Renal pelvis (tissue), 1 donor: ENCODE measurements at regions not wholly inside any gene's neighbourhood (a gene's known extent, or its start where the extent isn't known, plus 50 kb on each side); places are given as distances from the start of the nearest gene placed in this dataset.
"Not testable (repeated sequence)": the region's sequence is repeated elsewhere in the genome, so short reads cannot be mapped to it uniquely, and the experiment has no call there.

Experiments
- DNase-seq: peaks from one replicate; pipeline ENCODE4 v3.0.0-alpha.2; 2013

DNA sequence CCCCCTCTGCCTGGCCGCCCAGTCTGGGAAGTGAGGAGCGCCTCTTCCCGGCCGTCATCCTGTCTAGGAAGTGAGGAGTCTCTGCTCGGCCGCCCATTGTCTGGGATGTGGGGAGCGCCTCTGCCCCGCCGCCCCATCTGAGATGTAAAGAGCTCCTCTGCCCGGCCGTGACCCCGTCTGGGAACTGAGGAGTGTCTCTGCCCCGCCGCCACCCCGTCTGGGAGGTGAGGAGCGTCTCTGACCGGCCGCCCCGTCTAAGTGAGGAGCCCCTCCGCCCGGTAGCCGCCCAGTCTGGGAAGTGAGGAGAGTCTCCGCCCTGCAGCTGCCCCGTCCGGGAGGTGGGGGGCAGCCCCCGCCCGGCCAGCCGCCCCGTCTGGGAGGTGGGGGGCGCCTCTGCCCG lies 228.9 kb downstream of the RPIA start:
- not testable (repeated sequence) for DNase-seq

DNA sequence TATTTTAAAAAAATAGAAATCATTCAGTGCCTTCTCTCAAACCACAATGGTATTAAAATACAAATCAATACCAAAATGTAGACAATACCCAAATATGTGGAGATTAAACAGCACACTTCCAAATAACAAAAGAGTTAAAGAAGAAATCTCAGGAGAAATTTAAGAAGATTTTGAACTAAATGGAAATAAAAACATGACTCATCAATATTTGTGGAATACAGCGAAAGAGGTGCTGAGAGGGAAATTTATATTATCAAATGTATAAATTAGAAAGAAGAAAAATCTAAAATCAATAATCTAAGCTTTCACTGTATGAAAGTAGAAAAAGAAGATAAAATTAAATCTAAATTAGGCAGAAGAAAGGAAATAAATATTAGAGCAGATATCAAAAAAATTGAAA lies 233.1 kb downstream of the RPIA start:
- DNase-seq: no peak

DNA sequence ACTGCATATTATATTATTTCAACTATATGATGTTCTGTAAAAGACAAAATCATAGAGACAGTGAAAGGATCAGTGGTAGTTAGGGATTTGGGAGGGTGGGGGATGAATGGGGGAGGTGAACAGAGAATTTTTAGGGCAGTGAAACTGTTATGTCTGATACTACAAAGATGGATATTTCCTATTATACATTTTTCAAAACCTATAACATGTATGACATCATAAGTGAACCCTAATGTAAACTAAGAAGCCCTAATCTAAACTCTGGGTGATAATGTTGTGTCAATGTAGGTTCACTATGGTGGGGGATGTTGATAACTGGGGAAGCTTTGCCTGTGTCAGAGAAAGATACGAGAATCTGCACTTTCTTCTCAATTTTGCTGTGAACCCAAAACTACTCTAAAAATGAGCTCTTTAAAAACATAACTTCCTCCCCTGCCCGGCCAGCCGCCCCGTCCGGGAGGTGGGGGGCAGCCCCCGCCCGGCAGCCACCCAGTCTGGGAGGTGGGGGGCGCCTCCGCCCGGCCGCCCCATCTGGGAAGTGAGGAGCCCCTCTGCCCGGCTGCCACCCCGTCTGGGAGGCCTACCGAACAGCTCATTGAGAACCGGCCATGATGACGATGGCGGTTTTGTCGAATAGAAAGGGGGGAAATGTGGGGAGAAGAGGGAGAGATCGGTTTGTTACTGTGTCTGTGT lies 234.4 kb downstream of the RPIA start:
- no peak for DNase-seq

DNA sequence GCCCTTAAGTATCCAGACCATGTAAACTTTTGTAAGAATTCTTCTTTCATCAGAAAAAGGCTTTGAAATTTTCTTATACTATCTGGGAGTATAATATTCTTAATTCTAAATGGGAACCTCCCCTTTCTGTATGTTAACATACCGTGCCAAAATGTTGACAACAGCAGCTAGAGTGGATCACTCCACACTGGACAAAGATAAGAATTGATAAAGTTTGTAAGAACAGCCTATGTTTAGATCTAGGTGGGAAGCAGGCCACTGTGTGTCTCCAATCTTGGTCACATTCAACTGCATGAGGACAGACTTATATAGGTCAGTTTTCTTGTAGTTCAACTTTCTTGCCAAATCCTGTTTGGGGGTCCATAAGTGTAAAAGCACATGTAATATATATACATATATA lies 235.7 kb downstream of the RPIA start:
- no peak for DNase-seq

DNA sequence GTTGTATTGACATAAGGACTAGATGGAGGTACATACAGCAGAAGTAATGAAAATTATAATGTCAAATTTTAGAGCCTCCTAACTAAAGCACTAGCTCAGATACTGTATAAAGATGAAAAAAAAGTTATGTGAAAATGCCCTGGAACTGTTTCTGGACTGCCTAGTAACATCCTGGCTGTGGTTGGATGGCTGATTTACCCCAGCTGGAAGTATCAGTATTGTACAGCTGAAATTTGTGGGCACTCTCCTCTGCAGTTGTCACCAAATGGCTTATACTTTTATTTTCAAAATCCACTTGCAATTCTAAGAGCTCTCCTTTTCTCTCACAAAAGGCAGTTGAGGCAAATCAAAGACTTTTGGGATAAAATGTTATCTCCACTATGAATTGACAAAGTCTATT lies 239.2 kb downstream of the RPIA start:
- no peak for DNase-seq

DNA sequence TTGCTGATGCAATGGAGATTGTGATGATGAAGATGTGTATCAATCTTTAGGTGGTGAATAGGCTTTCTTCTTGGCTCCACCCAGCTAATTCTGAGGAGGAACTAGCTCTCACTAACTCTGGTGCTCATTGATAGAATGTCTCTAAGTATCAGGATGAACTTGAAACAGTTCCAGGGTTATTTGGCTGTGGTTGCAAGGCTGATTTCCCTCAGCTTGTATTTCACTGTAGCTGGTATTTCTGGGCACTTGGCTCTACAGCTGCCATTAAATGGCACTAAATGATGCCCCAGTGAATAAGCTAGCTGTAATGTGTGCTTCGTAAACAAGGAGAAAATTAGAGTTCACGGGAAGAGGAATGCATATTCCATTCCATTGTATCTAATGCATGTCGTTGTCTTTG lies 241.2 kb downstream of the RPIA start:
- DNase-seq: no peak

DNA sequence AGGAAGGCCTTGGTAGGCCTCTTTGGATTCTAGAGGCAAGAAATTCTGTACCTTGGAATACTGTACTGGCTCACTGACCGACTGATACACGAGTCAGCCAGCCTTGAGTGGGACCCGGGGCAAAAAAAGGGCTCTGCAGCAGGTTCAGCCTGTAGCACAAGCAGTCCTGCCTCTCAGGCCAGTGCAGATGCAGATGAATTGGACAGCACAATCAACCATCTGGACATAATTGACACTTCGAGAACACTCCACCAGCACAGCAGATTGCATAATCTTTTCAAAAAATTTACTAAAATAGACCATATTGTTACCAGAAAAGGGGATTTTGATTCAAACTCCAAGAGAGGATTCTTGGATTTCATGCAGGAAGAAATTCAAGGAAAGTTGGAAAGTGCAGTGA lies 241.6 kb downstream of the RPIA start:
- DNase-seq: no peak

DNA sequence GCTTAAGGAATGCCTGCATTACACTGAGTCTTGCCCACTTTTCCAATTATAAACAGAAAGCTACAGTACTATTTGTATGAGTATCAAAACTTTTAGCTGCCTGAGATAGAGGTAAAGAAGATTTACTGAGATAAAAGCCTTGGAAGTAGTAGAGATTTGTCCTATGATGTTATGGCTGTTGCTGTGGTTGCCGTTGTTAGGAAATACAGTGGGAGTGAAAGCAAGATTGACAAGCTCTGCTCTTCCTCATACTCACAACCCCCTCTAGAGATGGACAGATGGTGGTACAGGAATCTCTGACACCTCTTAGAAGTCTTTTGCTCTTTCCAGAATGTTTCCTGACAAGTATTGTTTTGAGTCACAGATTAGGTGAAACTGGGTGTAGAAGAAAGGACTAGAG lies 242.5 kb downstream of the RPIA start:
- DNase-seq: peak; percentile 39

DNA sequence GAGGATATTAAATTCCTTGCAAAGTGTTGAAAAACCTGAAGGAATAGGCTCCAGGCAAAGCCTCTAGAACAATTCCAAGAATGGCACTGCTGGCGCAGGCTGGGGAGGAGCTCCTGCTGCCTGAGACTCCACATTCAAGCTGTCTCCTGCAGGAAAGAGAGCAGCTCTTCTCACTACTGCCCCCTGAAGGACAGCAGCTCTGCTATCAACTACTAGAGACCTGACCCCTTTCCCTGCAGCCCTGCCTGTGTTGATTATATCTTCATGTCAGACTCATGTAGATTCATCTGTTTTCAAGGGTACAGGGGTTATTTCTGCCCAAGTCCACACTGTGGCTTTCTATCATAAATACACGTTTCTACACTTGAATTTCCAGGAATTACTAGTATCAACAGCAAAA lies 249.7 kb downstream of the RPIA start:
- DNase-seq: not testable (repeated sequence)

DNA sequence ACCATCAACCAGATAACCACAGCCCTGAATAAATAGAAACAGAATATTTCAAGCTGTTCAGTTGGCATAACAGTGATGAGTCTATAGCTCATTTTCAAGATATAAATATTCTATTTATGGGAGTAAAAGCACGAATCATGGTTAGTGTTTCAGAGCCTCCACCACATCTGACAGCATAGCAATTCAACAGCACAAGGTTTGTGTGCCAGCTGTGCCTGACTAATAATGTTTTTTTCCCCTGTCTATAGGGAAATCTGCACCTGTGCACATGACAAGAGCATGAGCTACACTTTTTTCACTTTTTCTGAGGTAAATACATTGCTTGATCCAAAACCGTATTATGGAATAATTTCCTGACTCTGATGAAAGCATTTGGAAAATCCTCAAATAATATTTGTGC lies 251.3 kb downstream of the RPIA start:
- DNase-seq: no peak

DNA sequence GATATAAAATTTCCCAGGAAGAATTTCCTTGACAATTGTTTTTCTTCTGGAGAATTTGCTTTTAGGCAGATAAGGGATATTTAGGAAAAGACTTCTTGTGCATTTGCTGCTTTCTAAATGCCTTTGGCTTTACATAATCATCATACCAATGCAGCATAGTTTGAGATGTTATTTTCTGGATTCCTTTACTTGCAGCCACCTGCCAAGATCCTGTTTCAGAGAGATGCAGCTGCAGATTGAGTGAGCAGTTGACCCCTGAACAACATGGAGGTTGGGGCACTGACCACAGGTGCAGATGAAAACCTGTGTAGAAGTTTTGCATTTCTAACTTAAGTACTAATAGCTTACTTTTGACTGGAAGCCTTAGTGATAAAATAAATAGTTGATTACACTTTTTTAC lies 257.9 kb downstream of the RPIA start:
- no peak for DNase-seq

DNA sequence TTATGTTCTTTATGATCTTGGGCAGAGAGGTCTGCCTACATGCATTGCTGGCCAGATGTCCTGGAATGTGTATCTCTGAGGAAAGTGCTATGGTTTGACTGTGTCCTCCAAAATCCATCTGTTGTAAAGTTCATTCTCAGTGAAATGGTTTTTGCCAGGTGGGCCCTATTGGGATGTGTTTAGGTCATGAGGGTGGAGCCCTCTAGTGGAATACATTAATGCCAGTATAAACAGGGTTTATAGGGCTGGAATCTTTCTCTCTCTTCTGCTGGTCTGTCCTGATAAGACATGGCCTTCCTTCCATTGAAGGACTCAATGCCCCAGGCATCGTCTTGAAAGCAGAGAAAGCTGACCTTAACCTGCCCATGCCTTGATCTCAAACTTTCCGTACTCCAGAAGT lies 258.5 kb downstream of the RPIA start:
- no peak for DNase-seq

DNA sequence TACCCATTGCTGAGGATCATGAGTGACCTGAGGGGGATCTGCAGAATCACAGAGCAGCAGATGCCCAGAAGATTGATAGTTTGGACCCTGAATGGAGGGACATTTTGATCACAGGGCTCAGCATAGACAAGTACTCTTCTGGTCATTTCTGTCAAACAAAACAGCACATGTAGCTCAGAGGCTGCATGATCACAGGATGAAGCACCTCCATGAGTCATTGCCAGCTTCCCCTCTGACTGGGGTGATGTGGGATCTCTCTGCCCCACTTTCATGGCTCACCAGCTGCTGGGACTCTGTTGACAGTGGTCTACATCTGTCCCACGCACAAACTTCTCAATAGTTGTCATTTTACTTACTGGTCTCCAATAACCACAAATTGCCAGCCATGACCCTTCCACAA lies 264.1 kb downstream of the RPIA start:
- no peak for DNase-seq

DNA sequence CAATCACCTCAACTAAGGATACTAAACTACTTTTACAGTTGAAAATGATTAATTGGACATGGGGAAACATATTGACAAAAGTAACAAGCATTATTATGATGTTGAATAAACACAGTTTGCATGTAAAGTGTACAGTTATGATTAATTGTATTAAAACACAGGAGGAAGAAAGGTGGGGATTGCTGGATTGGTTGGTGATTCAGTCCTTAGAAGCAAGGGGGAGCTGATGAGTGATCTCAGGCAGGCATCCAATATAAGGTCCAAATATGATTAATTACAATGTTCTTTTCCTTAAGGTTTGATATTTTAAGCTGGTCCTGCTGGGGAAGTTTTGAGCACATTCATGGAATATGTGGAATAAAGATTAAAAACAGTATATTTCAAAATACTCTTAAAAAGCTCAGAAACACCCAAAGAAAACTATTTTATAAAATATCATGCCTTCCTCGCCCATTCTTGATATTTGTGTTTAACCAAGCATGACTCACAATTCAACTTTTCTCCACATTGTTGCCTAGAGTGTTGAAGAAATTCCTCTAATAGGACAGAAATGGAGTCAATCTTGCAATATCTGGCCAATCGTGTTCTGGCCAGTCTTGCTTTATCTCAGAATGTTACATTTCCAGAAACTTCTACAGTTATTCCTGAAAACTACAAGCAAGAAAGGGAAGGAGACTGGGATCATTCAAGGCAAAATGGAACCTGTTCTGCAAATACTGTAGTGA lies 268.2 kb downstream of the RPIA start:
- DNase-seq: no peak

DNA sequence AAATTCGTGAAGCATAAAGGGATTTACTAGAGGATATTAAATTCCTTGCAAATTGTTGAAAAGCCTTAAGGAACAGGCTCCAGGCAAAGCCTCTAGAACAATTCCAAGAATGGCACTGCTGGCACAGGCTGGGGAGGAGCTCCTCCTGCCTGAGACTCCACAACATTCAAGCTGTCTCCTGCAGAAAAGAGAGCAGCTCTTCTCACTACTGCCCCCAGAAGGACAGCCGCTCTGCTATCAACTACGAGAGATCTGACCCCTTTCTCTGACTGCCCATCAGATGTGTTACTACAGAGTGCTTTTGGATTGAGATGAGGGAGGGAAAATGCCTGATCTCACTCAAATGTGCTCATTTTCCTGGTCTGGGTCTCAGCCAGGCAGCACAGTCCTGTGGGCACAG lies 269.9 kb downstream of the RPIA start:
- not testable (repeated sequence) for DNase-seq

DNA sequence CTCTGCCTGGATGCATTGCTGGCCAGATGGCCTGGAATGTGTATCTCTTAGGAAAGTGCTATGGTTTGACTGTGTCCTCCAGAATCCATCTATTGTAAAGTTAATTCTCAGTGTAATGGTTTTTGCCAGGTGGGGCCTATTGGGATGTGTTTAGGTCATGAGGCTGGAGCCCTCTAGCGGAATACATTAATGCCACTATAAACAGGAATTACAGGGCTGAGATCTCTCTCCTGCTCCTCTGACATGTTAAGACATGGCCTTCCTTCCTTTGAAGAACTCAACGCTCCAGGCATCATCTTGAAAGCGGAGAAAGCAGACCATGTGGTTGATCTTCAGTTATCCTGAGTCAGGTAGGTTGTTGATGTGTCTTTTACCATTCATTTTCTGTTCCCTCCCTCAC lies 276.4 kb downstream of the RPIA start:
- no peak for DNase-seq

DNA sequence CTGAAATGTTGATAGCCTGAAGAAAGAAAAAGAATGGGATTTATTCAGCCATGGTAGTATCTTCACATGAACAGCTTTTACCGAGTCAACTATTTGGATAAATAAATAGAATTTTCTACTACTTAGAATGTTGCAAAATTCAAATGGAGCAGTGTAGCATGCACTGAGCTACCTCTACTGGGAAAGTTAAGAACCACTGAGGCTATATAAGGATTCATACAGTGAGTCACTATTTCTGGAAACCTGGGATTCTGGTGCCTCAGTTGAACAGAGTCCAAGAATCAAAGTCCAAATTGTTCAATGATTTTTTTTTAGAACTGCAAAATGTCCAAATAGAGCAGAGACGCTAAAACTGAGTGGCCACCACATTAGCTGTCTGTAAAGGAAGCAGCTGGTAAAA lies 286.5 kb downstream of the RPIA start:
- not testable (repeated sequence) for DNase-seq

DNA sequence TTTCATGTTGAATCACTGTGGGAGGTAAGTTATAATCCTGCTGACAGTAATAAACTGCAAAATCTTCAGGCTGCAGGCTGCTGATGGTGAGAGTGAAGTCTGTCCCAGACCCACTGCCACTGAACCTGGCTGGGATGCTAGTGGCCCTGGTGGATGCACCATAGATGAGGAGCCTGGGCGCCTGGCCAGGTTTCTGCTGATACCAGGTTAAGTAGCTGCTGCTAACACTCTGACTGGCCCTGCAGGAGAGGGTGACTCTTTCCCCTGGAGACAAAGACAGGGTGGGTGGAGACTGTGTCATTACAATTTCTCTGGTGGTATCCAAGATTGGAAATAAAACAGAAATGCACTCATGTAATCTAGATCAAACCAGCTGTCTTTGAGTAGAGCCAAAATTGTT lies 287.0 kb downstream of the RPIA start:
- not testable (repeated sequence) for DNase-seq

DNA sequence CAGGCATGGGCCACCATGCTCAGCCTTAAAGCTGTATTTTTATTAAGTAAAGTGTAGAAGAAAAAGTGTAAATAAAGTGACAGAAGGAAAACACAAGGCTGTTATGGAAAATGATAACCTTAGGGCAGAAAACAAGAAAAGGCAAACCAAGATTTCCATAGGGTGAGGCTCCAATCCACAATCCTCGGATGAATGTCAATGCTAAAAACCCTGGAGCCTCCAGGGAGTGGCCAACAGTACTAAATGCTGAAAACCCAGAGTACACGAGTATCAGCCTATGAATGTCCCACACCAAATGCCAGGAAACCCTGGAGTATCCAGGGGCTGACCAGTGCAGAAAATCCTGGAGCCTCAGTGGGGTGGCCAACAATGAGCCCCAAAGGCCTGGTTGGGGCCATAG lies 292.6 kb downstream of the RPIA start:
- not testable (repeated sequence) for DNase-seq

DNA sequence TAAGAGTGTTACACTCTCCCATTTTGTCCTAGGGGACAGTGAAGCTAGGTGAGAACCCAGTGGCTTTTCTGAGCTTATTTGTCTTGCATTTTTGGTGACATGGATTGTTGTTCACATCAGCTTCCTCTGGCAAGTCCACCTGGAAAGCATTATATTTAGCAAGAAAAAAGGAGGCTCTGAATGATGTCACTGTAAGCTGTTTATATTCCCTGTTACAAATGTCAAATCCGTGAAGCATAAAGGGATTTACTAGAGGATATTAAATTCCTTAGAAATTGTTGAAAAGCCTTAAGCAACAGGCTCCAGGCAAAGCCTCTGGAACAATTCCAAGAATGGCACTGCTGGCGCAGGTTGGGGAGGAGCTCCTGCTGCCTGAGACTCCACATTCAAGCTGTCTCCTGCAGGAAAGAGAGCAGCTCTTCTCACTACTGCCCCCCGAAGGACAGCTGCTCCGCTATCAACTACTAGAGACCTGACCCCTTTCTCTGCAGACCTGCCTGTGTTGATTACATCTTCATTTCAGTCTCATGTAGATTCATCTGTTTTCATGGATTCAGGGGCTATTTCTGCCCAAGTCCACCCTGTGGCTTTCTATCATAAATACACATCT lies 295.4 kb downstream of the RPIA start:
- DNase-seq: peak; percentile 0

DNA sequence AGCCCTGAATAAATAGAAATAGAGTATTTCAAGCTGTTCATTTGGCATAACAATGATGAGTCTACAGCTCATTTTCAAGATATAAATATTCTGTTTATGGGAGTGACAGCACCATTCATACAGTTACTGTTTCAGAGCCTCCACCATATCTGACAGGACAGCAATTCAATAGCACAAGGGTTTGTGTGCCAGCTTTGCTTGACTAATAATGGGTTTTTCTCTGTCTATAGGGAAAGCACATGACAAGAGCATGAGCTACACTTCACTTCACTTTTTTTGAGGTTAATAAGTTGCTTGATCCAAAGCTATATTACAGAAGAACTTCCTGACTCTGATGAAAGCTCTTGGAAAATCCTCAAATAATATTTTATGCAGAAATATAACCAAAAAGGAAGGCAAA lies 297.1 kb downstream of the RPIA start:
- DNase-seq: not testable (repeated sequence)

DNA sequence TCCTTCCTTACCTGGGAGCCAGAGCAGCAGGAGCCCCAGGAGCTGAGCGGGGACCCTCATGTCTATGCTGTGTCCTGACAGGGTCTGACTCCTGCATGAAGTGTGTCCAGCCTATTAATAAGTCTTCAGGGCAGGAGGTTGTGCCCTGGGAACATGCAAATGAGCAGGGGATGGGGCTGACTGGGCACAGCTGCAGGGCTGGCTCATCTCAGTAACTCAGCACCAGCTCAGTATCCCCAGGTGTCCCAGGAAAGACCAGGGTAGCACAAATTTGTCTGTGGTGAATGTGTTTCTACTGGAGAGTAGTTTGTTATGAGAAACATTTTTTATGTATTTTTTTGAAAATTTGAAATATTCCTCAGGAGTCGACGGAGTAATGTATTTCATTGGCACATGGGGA lies 301.3 kb downstream of the RPIA start:
- DNase-seq: not testable (repeated sequence)

DNA sequence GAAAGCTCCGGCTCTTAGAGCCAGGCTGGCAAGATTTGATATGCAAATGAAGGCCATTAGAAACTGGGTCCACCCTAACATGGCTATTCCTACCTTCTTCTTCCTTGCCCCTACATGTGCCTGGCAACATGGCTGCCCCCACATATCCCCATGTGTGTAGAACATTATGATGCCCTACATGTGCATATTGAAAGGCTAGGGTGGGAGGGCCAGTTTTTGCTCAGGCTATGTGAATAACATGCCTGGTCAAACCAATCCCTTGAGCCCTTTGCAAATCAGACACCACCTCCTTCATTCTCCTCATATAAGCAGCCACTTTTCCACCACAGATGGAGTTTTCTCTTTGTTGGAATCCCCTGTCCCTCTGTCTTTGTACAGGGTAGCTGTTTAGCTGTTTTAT lies 303.4 kb downstream of the RPIA start:
- DNase-seq: not testable (repeated sequence)
